Activated T-cell treated with anti-CD3 and anti-CD28 coated beads for 48 hours (primary cell): ENCODE measurements at regions not wholly inside any gene's neighbourhood (a gene's known extent, or its start where the extent isn't known, plus 50 kb on each side); places are given as distances from the start of the nearest gene placed in this dataset.

Source experiments
- DNase-seq: peaks from one replicate; pipeline ENCODE4 v3.0.0-alpha.2; 2020; ENCODE audit warnings: low read depth

DNA sequence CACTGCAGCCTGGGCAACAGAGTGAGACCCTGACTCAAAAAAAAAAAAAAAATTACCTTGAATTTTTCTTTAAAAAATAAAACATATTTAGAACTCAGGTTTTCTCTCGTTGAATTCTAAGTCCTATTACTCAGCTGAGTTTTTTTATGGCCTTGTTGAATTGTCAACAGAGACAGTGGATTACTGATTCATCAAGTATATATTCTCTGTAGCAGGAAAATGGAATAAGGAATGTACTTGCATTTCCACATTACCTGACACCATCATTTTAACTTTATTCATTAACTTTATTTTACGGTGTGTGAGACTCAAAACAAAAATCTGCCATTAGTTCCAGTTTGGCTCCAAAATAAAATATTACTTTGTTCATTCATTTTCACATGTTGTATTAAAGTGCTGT, 53.8 kb upstream of the APP start:
- DNase-seq: no peak
